Cardiac fibroblast (primary cell): ENCODE measurements at regions not wholly inside any gene's neighbourhood (a gene's known extent, or its start where the extent isn't known, plus 50 kb on each side); places are given as distances from the start of the nearest gene placed in this dataset.

Source experiments
- DNase-seq, 2 donors: peaks; one replicate each; pipeline versions ENCODE4 v3.0.0 to v3.0.0-alpha.2; 2010; ENCODE audit warnings: low read depth in 2 of 2
- H3K4me3 ChIP-seq, 2 donors: replicated peaks in 1 of 2; 1 replicate in 1 of 2; 2 replicates in 1 of 2; pipeline ENCODE4 v1.5.1; 2011; ENCODE audit warnings: low read depth in 2 of 2, low read length in 2 of 2, mild to moderate bottlenecking in 2 of 2, moderate library complexity in 1 of 2
- TF ChIP-seq, protein P1 (sequence below): IDR thresholded peaks from one replicate; pipeline ENCODE4 v1.5.1; 2011; ENCODE audit warnings: low read depth, mild to moderate bottlenecking, low read length, inconsistent platforms

DNA sequence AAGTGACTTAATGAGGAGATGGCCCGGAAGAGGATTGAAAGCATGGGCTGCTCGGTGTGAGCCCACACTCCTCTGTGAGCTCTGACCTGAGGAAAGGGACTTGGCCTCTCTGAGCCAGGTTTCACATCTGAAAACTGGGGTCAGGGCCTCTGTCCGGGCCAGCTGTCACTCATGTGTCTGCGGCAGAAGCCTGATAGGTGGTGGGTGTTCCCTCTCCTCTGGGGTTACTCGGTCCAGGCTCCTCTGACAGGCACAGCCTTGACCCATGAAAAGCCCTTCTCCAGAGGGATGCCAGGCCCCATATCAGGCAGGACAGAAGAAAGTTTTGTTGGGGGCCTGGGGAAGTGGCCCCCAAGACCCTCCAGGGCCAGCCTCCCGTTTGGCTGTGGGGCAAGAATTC, 131.4 kb downstream of the CHSY1 start:
- TF ChIP-seq, protein P1, sequence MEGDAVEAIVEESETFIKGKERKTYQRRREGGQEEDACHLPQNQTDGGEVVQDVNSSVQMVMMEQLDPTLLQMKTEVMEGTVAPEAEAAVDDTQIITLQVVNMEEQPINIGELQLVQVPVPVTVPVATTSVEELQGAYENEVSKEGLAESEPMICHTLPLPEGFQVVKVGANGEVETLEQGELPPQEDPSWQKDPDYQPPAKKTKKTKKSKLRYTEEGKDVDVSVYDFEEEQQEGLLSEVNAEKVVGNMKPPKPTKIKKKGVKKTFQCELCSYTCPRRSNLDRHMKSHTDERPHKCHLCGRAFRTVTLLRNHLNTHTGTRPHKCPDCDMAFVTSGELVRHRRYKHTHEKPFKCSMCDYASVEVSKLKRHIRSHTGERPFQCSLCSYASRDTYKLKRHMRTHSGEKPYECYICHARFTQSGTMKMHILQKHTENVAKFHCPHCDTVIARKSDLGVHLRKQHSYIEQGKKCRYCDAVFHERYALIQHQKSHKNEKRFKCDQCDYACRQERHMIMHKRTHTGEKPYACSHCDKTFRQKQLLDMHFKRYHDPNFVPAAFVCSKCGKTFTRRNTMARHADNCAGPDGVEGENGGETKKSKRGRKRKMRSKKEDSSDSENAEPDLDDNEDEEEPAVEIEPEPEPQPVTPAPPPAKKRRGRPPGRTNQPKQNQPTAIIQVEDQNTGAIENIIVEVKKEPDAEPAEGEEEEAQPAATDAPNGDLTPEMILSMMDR: no peak

More for the DNA sequence above, 131.4 kb downstream of the CHSY1 start:
- DNase-seq: no peak
- no peak overlapping the region for H3K4me3 ChIP-seq
